Neural progenitor cell (in vitro differentiated cells): ENCODE measurements at regions not wholly inside any gene's neighbourhood (a gene's known extent, or its start where the extent isn't known, plus 50 kb on each side); places are given as distances from the start of the nearest gene placed in this dataset.

ENCODE experiments used
- DNase-seq: peaks from one replicate; pipeline ENCODE4 v3.0.0-alpha.2; 2016; ENCODE audit warnings: low spot score
- H2AFZ ChIP-seq: fragments of 200-600 bp; sonication (generic); replicated peaks from 2 replicates; pipeline ENCODE4 v1.6.1; 2016; ENCODE audit warnings: antibody characterized with exemption
- H3F3A ChIP-seq: fragments of 200-600 bp; sonication (generic); 2 replicates; pipeline ENCODE4 v1.6.1; 2016; ENCODE audit warnings: antibody characterized with exemption, low read depth
- H3K27ac ChIP-seq: fragments of 200-600 bp; sonication (generic); 2 replicates; pipeline ENCODE4 v1.5.1; 2016; ENCODE audit warnings: mild to moderate bottlenecking
- H3K27me3 ChIP-seq: fragments of 200-600 bp; sonication (generic); 2 replicates; pipeline ENCODE4 v1.6.1; 2016; ENCODE audit warnings: mild to moderate bottlenecking, moderate library complexity
- H3K36me3 ChIP-seq: fragments of 200-600 bp; sonication (generic); 2 replicates; pipeline ENCODE4 v1.5.1; 2016
- H3K4me1 ChIP-seq: fragments of 200-600 bp; sonication (generic); 2 replicates; pipeline ENCODE4 v1.6.1; 2016; ENCODE audit warnings: mixed run types
- H3K4me2 ChIP-seq: fragments of 200-600 bp; sonication (generic); 2 replicates; pipeline ENCODE4 v1.6.1; 2016
- H3K4me3 ChIP-seq: fragments of 200-600 bp; sonication (generic); 2 replicates; pipeline ENCODE4 v1.5.1; 2016
- H3K79me2 ChIP-seq: fragments of 200-600 bp; sonication (generic); 2 replicates; pipeline ENCODE4 v1.6.1; 2016; ENCODE audit warnings: low read depth
- H3K9ac ChIP-seq: fragments of 200-600 bp; sonication (generic); 2 replicates; pipeline ENCODE4 v1.6.1; 2016
- H3K9me3 ChIP-seq: fragments of 200-600 bp; sonication (generic); 2 replicates; pipeline ENCODE4 v1.5.1; 2016; ENCODE audit warnings: low read depth
- H4K20me1 ChIP-seq: fragments of 200-600 bp; sonication (generic); 2 replicates; pipeline ENCODE4 v1.6.1; 2016; ENCODE audit warnings: low read depth
- H3K27ac Mint-ChIP-seq: 3 replicates; pipeline ENCODE4 v1.8.0; 2021; ENCODE audit warnings: mixed read lengths
- H3K27me3 Mint-ChIP-seq: 2 replicates; pipeline ENCODE4 v1.8.0; 2022; ENCODE audit warnings: low read depth, mild to moderate bottlenecking, inconsistent platforms, moderate library complexity, mixed read lengths; ENCODE audit not compliant: insufficient read depth
- H3K36me3 Mint-ChIP-seq: 3 replicates; pipeline ENCODE4 v1.8.0; 2021; ENCODE audit warnings: mixed read lengths
- H3K4me1 Mint-ChIP-seq: 3 replicates; pipeline ENCODE4 v1.8.0; 2021; ENCODE audit warnings: mixed read lengths
- H3K4me3 Mint-ChIP-seq: 3 replicates; pipeline ENCODE4 v1.8.0; 2021; ENCODE audit warnings: mild to moderate bottlenecking, moderate library complexity, mixed read lengths
- H3K9me3 Mint-ChIP-seq: 3 replicates; pipeline ENCODE4 v1.8.0; 2020; ENCODE audit warnings: mixed read lengths
- CTCF ChIP-seq: fragments of 200-600 bp; sonication (generic); IDR thresholded peaks from 2 replicates; pipeline ENCODE4 v1.5.1; 2017; ENCODE audit warnings: antibody characterized with exemption, mild to moderate bottlenecking
- EZH2 ChIP-seq: fragments of 200-600 bp; sonication (generic); IDR thresholded peaks from 2 replicates; pipeline ENCODE4 v1.6.1; 2017; ENCODE audit warnings: antibody characterized with exemption, mild to moderate bottlenecking, moderate library complexity
- EZH2phosphoT487 ChIP-seq: fragments of 200-600 bp; sonication (generic); IDR thresholded peaks from 2 replicates; pipeline ENCODE4 v1.6.1; 2017; ENCODE audit warnings: antibody characterized with exemption

GRCh38 chr6:56865081-56865875, 89.6 kb upstream of the BEND6 start:
- no peak for DNase-seq
- TF ChIP-seq CTCF = no peak
- no peak for TF ChIP-seq EZH2phosphoT487
- TF ChIP-seq EZH2 = no peak
- Histone ChIP-seq H3K9ac (no peak overlapping the region), H3K4me2 (no peak overlapping the region), H3K79me2 (no peaks in the 10 kb centered on the region), H3K27me3 (no peaks in the 10 kb centered on the region), H4K20me1 (no peaks in the 10 kb centered on the region), H3K4me3 (no peak overlapping the region), H3K27ac (no peak overlapping the region), H3F3A (peaks cover 15% of the 10 kb centered on the region), H3K36me3 (no peaks in the 10 kb centered on the region), H3K4me1 (peaks cover 20% of the 10 kb centered on the region), H2AFZ (no peak overlapping the region), H3K9me3 (no peaks in the 10 kb centered on the region)
- H3K36me3 Mint-ChIP-seq = no peaks in the 10 kb centered on the region
- H3K4me3 Mint-ChIP-seq = no peak overlapping the region
- no peaks in the 10 kb centered on the region for H3K9me3 Mint-ChIP-seq
- H3K27ac Mint-ChIP-seq = no peak overlapping the region
- H3K27me3 Mint-ChIP-seq = no peaks in the 10 kb centered on the region
- H3K4me1 Mint-ChIP-seq = peaks cover 13% of the 10 kb centered on the region

GRCh38 chr6:56864171-56864616, 90.7 kb upstream of the BEND6 start:
- H3K4me2 ChIP-seq = no peak overlapping the region
- H3K27ac ChIP-seq = no peak overlapping the region
- Mint-ChIP-seq H3K36me3 (no peaks in the 10 kb centered on the region), H3K27me3 (no peaks in the 10 kb centered on the region), H3K4me3 (no peak overlapping the region), H3K27ac (no peak overlapping the region), H3K9me3 (no peaks in the 10 kb centered on the region), H3K4me1 (peaks cover 13% of the 10 kb centered on the region)
- no peak for DNase-seq
- H3K79me2 ChIP-seq = no peaks in the 10 kb centered on the region
- H4K20me1 ChIP-seq = no peaks in the 10 kb centered on the region
- no peak overlapping the region for H3K4me3 ChIP-seq
- no peak overlapping the region for H2AFZ ChIP-seq
- no peak overlapping the region for H3K9ac ChIP-seq
- H3K4me1 ChIP-seq = peaks cover 18% of the 10 kb centered on the region
- H3K36me3 ChIP-seq = no peaks in the 10 kb centered on the region
- no peaks in the 10 kb centered on the region for H3K27me3 ChIP-seq
- TF ChIP-seq EZH2phosphoT487 = no peak
- TF ChIP-seq CTCF = no peak
- no peak for TF ChIP-seq EZH2
- H3F3A ChIP-seq = peaks cover 15% of the 10 kb centered on the region
- no peaks in the 10 kb centered on the region for H3K9me3 ChIP-seq

DNA sequence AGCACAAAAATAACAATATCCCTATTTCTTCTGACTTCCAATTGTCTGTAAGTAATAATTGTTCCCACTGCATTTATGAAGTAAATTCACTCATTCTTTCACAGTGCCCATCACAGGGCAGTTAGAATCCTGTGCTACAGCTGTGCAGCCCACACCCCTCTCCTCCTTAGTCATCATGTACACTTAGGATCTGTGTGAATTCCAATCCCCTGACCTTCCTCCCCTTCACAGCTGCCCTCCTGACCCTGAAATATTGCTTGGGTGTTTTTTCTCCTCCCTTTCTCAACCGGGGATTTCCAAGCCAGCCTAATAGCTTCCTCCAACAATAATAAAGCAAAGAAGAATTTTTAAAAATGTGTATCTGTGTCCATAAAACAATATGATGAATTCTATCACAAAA, 91.5 kb upstream of the BEND6 start:
- no peak overlapping the region for H3K27ac Mint-ChIP-seq
- Histone ChIP-seq H3K9me3 (no peaks in the 10 kb centered on the region), H3F3A (peaks cover 15% of the 10 kb centered on the region), H3K27ac (no peak overlapping the region), H3K4me3 (no peak overlapping the region), H2AFZ (no peak overlapping the region), H3K79me2 (no peaks in the 10 kb centered on the region), H3K27me3 (no peaks in the 10 kb centered on the region), H4K20me1 (no peaks in the 10 kb centered on the region), H3K4me2 (no peak overlapping the region), H3K4me1 (peaks cover 10% of the 10 kb centered on the region), H3K9ac (no peak overlapping the region), H3K36me3 (no peaks in the 10 kb centered on the region)
- no peak for DNase-seq
- no peaks in the 10 kb centered on the region for H3K9me3 Mint-ChIP-seq
- H3K36me3 Mint-ChIP-seq = no peaks in the 10 kb centered on the region
- TF ChIP-seq EZH2 (no peak), EZH2phosphoT487 (no peak), CTCF (no peak)
- peaks cover 13% of the 10 kb centered on the region for H3K4me1 Mint-ChIP-seq
- no peak overlapping the region for H3K4me3 Mint-ChIP-seq
- no peaks in the 10 kb centered on the region for H3K27me3 Mint-ChIP-seq
